A549 (cell line): ENCODE measurements at regions not wholly inside any gene's neighbourhood (a gene's known extent, or its start where the extent isn't known, plus 50 kb on each side); places are given as distances from the start of the nearest gene placed in this dataset.

ENCODE experiments used
- BCL3 ChIP-seq: fragments of >200 bp; sonication (Bioruptor Twin); formaldehyde crosslinking; IDR thresholded peaks from 3 replicates; pipeline ENCODE4 v1.6.1; 2016
- BHLHE40 ChIP-seq: IDR thresholded peaks from 2 replicates; pipeline ENCODE4 v1.6.1; 2012; ENCODE audit warnings: low read depth, low read length, inconsistent platforms
- CEBPB ChIP-seq, 2 experiments: fragments of >200 bp in 1 of 2; sonication (Bioruptor Twin) in 1 of 2; formaldehyde crosslinking in 1 of 2; IDR thresholded peaks; 2 replicates each; pipeline ENCODE4 v1.6.1; 2012 to 2016
- HDAC2 ChIP-seq: fragments of 200-600 bp; sonication (generic); IDR thresholded peaks from 2 replicates; pipeline ENCODE4 v1.6.1; 2016
- MAFK ChIP-seq: fragments of 450-650 bp; IDR thresholded peaks from 2 replicates; pipeline ENCODE4 v1.6.1; 2014; ENCODE audit not compliant: partially characterized antibody
- MAZ ChIP-seq: fragments of 150-350 bp; IDR thresholded peaks from 2 replicates; pipeline ENCODE4 v1.6.1; 2014; ENCODE audit warnings: antibody characterized with exemption, low read depth, low read length, borderline replicate concordance
- PHF8 ChIP-seq: fragments of 200-600 bp; sonication (generic); IDR thresholded peaks from 2 replicates; pipeline ENCODE4 v1.6.1; 2016; ENCODE audit warnings: low read depth, mild to moderate bottlenecking, antibody characterized with exemption, moderate library complexity, borderline replicate concordance
- POLR2A ChIP-seq: IDR thresholded peaks from 2 replicates; pipeline ENCODE4 v1.6.1; 2012; ENCODE audit warnings: mild to moderate bottlenecking, low read length
- TF ChIP-seq, protein P1 (sequence below): fragments of >200 bp; sonication (Bioruptor Twin); formaldehyde crosslinking; IDR thresholded peaks from 3 replicates; pipeline ENCODE4 v1.5.1; 2016

DNA sequence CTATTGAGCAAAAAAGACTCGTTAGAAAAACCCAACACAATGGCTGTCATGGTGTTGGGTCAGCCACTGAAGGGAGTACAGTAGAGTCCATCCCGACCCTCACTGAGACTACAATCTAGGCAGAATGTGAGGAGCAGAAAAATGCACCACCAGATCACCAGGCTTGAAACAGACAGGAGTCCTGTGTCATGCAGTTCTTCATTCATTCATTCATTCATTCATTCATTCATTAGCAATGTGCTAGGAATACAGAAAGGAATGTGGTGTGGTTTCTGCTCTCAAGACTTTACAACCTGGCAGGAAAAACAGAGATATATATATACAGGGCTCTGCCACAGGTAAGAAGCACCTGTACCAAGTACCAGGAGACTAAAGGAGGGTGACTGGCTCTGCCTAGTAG, 392.3 kb downstream of the OMA1 start:
- TF ChIP-seq, protein P1, sequence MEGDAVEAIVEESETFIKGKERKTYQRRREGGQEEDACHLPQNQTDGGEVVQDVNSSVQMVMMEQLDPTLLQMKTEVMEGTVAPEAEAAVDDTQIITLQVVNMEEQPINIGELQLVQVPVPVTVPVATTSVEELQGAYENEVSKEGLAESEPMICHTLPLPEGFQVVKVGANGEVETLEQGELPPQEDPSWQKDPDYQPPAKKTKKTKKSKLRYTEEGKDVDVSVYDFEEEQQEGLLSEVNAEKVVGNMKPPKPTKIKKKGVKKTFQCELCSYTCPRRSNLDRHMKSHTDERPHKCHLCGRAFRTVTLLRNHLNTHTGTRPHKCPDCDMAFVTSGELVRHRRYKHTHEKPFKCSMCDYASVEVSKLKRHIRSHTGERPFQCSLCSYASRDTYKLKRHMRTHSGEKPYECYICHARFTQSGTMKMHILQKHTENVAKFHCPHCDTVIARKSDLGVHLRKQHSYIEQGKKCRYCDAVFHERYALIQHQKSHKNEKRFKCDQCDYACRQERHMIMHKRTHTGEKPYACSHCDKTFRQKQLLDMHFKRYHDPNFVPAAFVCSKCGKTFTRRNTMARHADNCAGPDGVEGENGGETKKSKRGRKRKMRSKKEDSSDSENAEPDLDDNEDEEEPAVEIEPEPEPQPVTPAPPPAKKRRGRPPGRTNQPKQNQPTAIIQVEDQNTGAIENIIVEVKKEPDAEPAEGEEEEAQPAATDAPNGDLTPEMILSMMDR = no peak
- TF ChIP-seq HDAC2 (no peak), MAZ (no peak), BCL3 (no peak), PHF8 (no peak), MAFK (no peak), CEBPB (IDR thresholded peaks at IDR 0.05) (no peak), POLR2A (no peak), BHLHE40 (no peak)
